HepG2 (cell line): ENCODE measurements at regions not wholly inside any gene's neighbourhood (a gene's known extent, or its start where the extent isn't known, plus 50 kb on each side); places are given as distances from the start of the nearest gene placed in this dataset.

Experiments
- ARHGAP35 ChIP-seq: sonication (generic); formaldehyde crosslinking; IDR thresholded peaks from 2 replicates; pipeline ENCODE4 v1.9.0; 2022; ENCODE audit warnings: mild to moderate bottlenecking, inconsistent platforms, moderate library complexity, missing genetic modification reagents, borderline replicate concordance
- CBX5 ChIP-seq: sonication (generic); formaldehyde crosslinking; IDR thresholded peaks from 2 replicates; pipeline ENCODE4 v1.4.0; 2020; ENCODE audit warnings: missing genetic modification reagents, borderline replicate concordance
- CC2D1A ChIP-seq: sonication (generic); formaldehyde crosslinking; IDR thresholded peaks from 2 replicates; pipeline ENCODE4 v1.8.1; 2023; ENCODE audit warnings: mild to moderate bottlenecking, missing genetic modification reagents
- GATAD2A ChIP-seq: IDR thresholded peaks from 2 replicates; pipeline ENCODE4 v1.6.1; 2016
- HNF4A ChIP-seq: sonication (generic); formaldehyde crosslinking; IDR thresholded peaks from 2 replicates; pipeline ENCODE4 v1.4.0; 2020; ENCODE audit warnings: missing genetic modification reagents
- IKZF4 ChIP-seq: sonication (generic); formaldehyde crosslinking; IDR thresholded peaks from 2 replicates; pipeline ENCODE4 v1.5.1; 2020; ENCODE audit warnings: borderline replicate concordance, mild to moderate bottlenecking, low read depth, missing genetic modification reagents; ENCODE audit errors: not compliant biosample characterization
- KDM4B ChIP-seq: sonication (generic); formaldehyde crosslinking; IDR thresholded peaks from 2 replicates; pipeline ENCODE4 v1.4.0; 2020; ENCODE audit warnings: missing genetic modification reagents
- KMT2B ChIP-seq: IDR thresholded peaks from 2 replicates; pipeline ENCODE4 v1.6.1; 2016; ENCODE audit warnings: missing genetic modification reagents, missing compliant biosample characterization
- LCORL ChIP-seq, 2 experiments: fragments of 450-650 bp in 1 of 2; sonication (generic) in 1 of 2; formaldehyde crosslinking in 1 of 2; IDR thresholded peaks; 2 replicates each; pipeline versions ENCODE4 v1.5.0 to v1.6.1; 2017 to 2020; ENCODE audit warnings: antibody characterized with exemption in 1 of 2, missing genetic modification reagents in 1 of 2
- MTF2 ChIP-seq: sonication (generic); formaldehyde crosslinking; IDR thresholded peaks from 2 replicates; pipeline ENCODE4 v1.5.0; 2020; ENCODE audit warnings: missing genetic modification reagents, borderline replicate concordance
- RELA ChIP-seq: sonication (generic); formaldehyde crosslinking; IDR thresholded peaks from 2 replicates; pipeline ENCODE4 v1.4.0; 2020; ENCODE audit warnings: missing genetic modification reagents
- SMARCE1 ChIP-seq: fragments of 450-650 bp; IDR thresholded peaks from 2 replicates; pipeline ENCODE4 v1.6.1; 2017; ENCODE audit warnings: borderline replicate concordance
- STAG1 ChIP-seq: sonication (generic); formaldehyde crosslinking; IDR thresholded peaks from 2 replicates; pipeline ENCODE4 v1.4.0; 2020; ENCODE audit warnings: missing genetic modification reagents
- THYN1 ChIP-seq: sonication (generic); formaldehyde crosslinking; IDR thresholded peaks from 2 replicates; pipeline ENCODE4 v1.8.1; 2023; ENCODE audit warnings: low read depth, mild to moderate bottlenecking, moderate library complexity, missing genetic modification reagents, borderline replicate concordance
- WIZ ChIP-seq: sonication (generic); formaldehyde crosslinking; IDR thresholded peaks from 2 replicates; pipeline ENCODE4 v1.5.1; 2020; ENCODE audit warnings: mild to moderate bottlenecking, missing genetic modification reagents
- ZFP62 ChIP-seq: sonication (generic); formaldehyde crosslinking; IDR thresholded peaks from 2 replicates; pipeline ENCODE4 v1.4.0; 2020; ENCODE audit warnings: missing genetic modification reagents
- ZFX ChIP-seq: sonication (generic); formaldehyde crosslinking; IDR thresholded peaks from 2 replicates; pipeline ENCODE4 v1.4.0; 2020; ENCODE audit warnings: mild to moderate bottlenecking, low read depth, missing genetic modification reagents, moderate library complexity
- ZNF136 ChIP-seq: sonication (generic); formaldehyde crosslinking; IDR thresholded peaks from 2 replicates; pipeline ENCODE4 v1.8.1; 2022; ENCODE audit warnings: low read depth, mild to moderate bottlenecking, moderate library complexity, missing genetic modification reagents
- ZNF143 ChIP-seq: sonication (generic); formaldehyde crosslinking; IDR thresholded peaks from 2 replicates; pipeline ENCODE4 v1.4.0; 2020; ENCODE audit warnings: missing genetic modification reagents
- ZNF329 ChIP-seq: sonication (generic); formaldehyde crosslinking; IDR thresholded peaks from 2 replicates; pipeline ENCODE4 v1.9.0; 2021; ENCODE audit warnings: low read depth, mild to moderate bottlenecking, missing genetic modification reagents
- ZNF619 ChIP-seq: sonication (generic); formaldehyde crosslinking; IDR thresholded peaks from 2 replicates; pipeline ENCODE4 v1.4.0; 2020; ENCODE audit warnings: mild to moderate bottlenecking, missing genetic modification reagents
- ZNF629 ChIP-seq: sonication (generic); formaldehyde crosslinking; conservative IDR thresholded peaks from 2 replicates; pipeline ENCODE4 v1.5.0; 2020; ENCODE audit warnings: missing genetic modification reagents
- TF ChIP-seq, protein P1 (sequence below): sonication (generic); formaldehyde crosslinking; IDR thresholded peaks from 2 replicates; pipeline ENCODE4 v1.5.1; 2020; ENCODE audit warnings: missing genetic modification reagents, mild to moderate bottlenecking, borderline replicate concordance
- TF ChIP-seq, protein P2 (sequence below): sonication (generic); formaldehyde crosslinking; conservative IDR thresholded peaks from 2 replicates; pipeline ENCODE4 v1.8.0; 2022; ENCODE audit warnings: mild to moderate bottlenecking, moderate library complexity, missing genetic modification reagents
- TF ChIP-seq, protein P3 (sequence below): sonication (generic); formaldehyde crosslinking; IDR thresholded peaks from 2 replicates; pipeline ENCODE4 v1.5.0; 2020; ENCODE audit warnings: missing genetic modification reagents
- TF ChIP-seq, protein P4 (sequence below): sonication (generic); formaldehyde crosslinking; IDR thresholded peaks from 2 replicates; pipeline ENCODE4 v1.9.0; 2021; ENCODE audit warnings: missing genetic modification reagents, borderline replicate concordance

DNA sequence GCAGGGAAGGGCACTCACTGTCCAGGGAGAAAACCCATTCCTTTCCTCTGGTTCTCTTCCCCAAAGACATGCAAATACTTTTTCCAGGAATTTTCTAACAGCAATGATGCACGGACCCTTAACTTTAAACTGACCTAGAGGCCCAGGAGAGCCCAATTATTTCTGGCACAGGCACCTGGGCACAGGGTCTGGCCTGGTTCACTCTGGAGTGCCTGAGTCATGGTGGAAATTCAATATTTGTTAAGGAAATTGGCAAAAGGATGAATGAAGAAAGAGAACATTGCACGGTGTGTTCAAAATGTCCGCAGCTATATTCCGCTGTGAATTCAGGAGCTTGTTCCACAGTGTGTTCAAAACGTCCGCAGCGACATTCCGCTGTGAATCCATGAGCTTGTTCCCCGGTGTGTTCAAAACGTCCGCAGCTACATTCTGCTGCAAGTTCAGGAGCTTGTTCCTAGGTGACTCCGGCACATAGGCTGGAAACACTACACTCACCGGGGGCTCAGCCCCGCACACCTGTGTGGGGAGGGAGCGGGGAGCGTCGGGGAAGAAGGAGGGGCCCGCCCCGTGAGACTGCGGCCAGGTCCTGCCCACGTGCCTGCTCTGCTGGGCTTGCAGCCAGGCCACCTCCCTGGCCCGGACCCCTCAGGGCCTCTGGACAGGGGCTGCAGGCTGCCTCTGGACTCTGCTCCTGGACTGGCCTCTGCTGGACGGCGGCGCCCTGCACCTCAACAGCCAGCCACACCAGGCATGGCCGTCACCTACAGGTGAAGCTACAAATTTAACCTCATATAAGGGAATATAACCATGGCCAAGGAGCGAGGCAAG is 72.0 kb upstream of the FAM20C start (continued):
- TF ChIP-seq CC2D1A, result no peak
- no peak for TF ChIP-seq ZNF143 (CRISPR knock-in tag)
- no peak for TF ChIP-seq KMT2B (CRISPR knock-in tag)
- TF ChIP-seq IKZF4 (CRISPR knock-in tag), result no peak
- TF ChIP-seq WIZ (CRISPR knock-in tag), result no peak
- TF ChIP-seq, protein P1, sequence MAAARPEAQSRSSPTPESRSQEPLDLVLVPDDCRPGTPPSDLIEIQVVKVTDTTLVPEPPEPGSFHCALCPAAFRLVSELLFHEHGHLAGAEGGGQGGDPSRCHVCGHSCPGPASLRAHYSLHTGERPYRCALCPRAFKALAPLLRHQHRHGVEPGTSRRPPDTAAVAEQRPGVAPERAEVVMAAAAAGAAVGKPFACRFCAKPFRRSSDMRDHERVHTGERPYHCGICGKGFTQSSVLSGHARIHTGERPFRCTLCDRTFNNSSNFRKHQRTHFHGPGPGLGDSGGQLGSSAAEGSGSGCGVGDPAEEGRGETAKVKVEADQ, result no peak
- no peak for TF ChIP-seq THYN1
- 0 out of 2 replicates have a peak, but pooled peaks have one; percentile 39 for TF ChIP-seq KDM4B
- TF ChIP-seq MTF2 (CRISPR knock-in tag), result no peak
- TF ChIP-seq ZFX (CRISPR knock-in tag), result 0 out of 2 replicates have a peak, but pooled peaks have one; percentile 15
- TF ChIP-seq LCORL (IDR thresholded peaks at IDR 0.05), result no peak
- 0 out of 2 replicates have a peak, but pooled peaks have one; percentile 32 for TF ChIP-seq LCORL (CRISPR knock-in tag; IDR thresholded peaks at IDR 0.05)
- TF ChIP-seq ARHGAP35 (CRISPR knock-in tag), result no peak
- no peak for TF ChIP-seq GATAD2A (CRISPR knock-in tag)
- no peak for TF ChIP-seq SMARCE1
- TF ChIP-seq ZNF329 (CRISPR knock-in tag), result no peak
- TF ChIP-seq, protein P2, sequence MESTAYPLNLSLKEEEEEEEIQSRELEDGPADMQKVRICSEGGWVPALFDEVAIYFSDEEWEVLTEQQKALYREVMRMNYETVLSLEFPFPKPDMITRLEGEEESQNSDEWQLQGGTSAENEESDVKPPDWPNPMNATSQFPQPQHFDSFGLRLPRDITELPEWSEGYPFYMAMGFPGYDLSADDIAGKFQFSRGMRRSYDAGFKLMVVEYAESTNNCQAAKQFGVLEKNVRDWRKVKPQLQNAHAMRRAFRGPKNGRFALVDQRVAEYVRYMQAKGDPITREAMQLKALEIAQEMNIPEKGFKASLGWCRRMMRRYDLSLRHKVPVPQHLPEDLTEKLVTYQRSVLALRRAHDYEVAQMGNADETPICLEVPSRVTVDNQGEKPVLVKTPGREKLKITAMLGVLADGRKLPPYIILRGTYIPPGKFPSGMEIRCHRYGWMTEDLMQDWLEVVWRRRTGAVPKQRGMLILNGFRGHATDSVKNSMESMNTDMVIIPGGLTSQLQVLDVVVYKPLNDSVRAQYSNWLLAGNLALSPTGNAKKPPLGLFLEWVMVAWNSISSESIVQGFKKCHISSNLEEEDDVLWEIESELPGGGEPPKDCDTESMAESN (CRISPR knock-in tag), result no peak
- TF ChIP-seq, protein P3, sequence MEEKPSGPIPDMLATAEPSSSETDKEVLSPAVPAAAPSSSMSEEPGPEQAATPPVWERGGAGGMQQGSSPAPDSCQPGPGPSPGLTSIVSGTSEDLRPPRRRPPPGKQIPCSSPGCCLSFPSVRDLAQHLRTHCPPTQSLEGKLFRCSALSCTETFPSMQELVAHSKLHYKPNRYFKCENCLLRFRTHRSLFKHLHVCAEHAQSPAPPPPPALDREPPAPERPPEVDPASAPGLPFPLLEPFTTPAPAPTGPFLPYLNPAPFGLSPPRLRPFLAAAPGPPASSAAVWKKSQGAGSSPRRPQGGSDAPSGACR (CRISPR knock-in tag), result no peak
- TF ChIP-seq ZNF629, result no peak
- TF ChIP-seq ZNF619 (CRISPR knock-in tag), result no peak
- TF ChIP-seq, protein P4, sequence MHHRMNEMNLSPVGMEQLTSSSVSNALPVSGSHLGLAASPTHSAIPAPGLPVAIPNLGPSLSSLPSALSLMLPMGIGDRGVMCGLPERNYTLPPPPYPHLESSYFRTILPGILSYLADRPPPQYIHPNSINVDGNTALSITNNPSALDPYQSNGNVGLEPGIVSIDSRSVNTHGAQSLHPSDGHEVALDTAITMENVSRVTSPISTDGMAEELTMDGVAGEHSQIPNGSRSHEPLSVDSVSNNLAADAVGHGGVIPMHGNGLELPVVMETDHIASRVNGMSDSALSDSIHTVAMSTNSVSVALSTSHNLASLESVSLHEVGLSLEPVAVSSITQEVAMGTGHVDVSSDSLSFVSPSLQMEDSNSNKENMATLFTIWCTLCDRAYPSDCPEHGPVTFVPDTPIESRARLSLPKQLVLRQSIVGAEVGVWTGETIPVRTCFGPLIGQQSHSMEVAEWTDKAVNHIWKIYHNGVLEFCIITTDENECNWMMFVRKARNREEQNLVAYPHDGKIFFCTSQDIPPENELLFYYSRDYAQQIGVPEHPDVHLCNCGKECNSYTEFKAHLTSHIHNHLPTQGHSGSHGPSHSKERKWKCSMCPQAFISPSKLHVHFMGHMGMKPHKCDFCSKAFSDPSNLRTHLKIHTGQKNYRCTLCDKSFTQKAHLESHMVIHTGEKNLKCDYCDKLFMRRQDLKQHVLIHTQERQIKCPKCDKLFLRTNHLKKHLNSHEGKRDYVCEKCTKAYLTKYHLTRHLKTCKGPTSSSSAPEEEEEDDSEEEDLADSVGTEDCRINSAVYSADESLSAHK (CRISPR knock-in tag), result no peak
- no peak for TF ChIP-seq RELA
- TF ChIP-seq ZFP62 (CRISPR knock-in tag), result no peak
- TF ChIP-seq CBX5 (CRISPR knock-in tag), result no peak
- TF ChIP-seq STAG1, result peak; percentile 49
- no peak for TF ChIP-seq ZNF136 (CRISPR knock-in tag)
- TF ChIP-seq HNF4A (CRISPR knock-in tag), result peak; percentile 44
